Epithelial cell of proximal tubule (primary cell): ENCODE measurements at regions not wholly inside any gene's neighbourhood (a gene's known extent, or its start where the extent isn't known, plus 50 kb on each side); places are given as distances from the start of the nearest gene placed in this dataset.

Experiments
- DNase-seq: peaks from one replicate; pipeline ENCODE4 v3.0.0-alpha.2; 2011; ENCODE audit warnings: low read depth
- H3K4me3 ChIP-seq: 2 replicates; pipeline ENCODE4 v1.5.1; 2011; ENCODE audit warnings: low read depth, mild to moderate bottlenecking, low read length
- CTCF ChIP-seq: conservative IDR thresholded peaks from 2 replicates; pipeline ENCODE4 v1.5.1; 2012; ENCODE audit warnings: low read depth, mild to moderate bottlenecking, low read length

GRCh38 chr4:26032630-26033317 is 118.8 kb downstream of the SMIM20 start:
- DNase-seq = peak; percentile 22
- no peak for TF ChIP-seq CTCF
- H3K4me3 ChIP-seq = no peak overlapping the region

DNA sequence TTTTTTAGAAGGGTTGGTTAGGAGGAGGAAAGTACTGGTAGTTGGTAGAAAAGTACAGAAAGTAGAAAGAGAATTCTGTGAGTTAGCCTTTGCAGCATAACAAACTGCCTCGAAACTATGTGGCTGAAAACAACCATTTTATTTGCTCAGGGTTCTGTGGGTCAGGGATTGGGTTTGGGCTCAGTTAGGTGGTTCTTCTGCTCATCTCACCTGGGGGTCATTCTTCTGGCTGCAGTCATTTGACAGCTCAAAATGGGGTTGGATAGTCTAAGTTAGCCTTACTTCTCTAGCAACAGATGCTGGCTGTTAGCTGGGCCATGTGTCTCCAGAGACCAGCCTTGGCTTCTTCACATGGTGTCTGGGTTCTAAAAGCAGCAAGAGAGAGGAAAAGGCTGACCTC is 119.4 kb downstream of the SMIM20 start:
- H3K4me3 ChIP-seq = no peak overlapping the region
- DNase-seq = no peak
- TF ChIP-seq CTCF = no peak

DNA sequence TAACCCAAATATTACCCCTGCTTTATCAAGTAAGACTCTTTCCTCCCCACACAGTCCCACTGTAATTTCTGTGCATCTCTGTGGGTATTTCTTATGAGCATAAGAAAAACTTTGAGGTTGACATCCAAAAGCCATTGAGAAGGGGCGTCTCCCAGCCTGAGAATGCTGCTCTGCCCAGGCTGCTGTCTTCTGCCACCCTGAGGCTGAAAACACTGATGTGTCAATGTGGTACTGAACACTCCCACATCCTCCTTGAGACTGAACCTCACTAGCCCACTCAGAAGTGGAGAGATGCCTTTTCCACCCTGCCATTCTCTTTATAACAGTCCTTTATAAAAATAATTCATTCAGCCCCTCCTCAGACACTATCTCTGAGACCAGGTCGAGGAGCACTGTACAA is 120.8 kb downstream of the SMIM20 start:
- no peak for TF ChIP-seq CTCF
- no peak overlapping the region for H3K4me3 ChIP-seq
- no peak for DNase-seq

GRCh38 chr4:26035921-26036320 is 121.9 kb downstream of the SMIM20 start:
- TF ChIP-seq CTCF = no peak
- DNase-seq = no peak

GRCh38 chr4:26039639-26040359 is 125.8 kb downstream of the SMIM20 start:
- TF ChIP-seq CTCF = no peak
- DNase-seq = no peak
- H3K4me3 ChIP-seq = no peak overlapping the region

More at GRCh38 chr4:26035921-26036320, 121.9 kb downstream of the SMIM20 start:
- no peak overlapping the region for H3K4me3 ChIP-seq

DNA sequence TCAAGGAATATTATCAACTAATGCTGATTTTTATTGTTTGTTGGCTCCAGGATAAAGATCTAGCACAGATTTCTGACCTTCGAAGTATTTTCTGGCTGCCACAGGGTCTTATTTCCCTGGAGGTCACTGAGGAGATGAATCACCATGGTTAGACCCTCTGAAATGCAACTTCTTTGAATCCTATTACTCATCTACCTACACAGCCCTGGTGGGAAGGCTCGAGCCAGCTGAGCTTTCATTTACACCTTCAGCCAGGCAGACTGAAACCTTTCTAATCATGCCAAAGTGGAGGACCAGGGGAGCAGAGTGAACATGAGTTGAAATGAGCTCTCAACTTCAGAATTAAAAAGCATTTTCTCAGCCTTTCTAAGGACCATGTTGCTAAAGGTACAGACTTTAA is 130.5 kb downstream of the SMIM20 start:
- DNase-seq = no peak
- TF ChIP-seq CTCF = no peak
- no peak overlapping the region for H3K4me3 ChIP-seq

- H3K4me3 ChIP-seq = no peak overlapping the region
- no peak for DNase-seq
- no peak for TF ChIP-seq CTCF
Measured at GRCh38 chr4:26044983-26045382, 131.0 kb downstream of the SMIM20 start.
